BJ (cell line): ENCODE measurements at regions not wholly inside any gene's neighbourhood (a gene's known extent, or its start where the extent isn't known, plus 50 kb on each side); places are given as distances from the start of the nearest gene placed in this dataset.
A peak's percentile ranks its signal among the peaks of the same experiment; 100 is the strongest.

Source experiments
- CTCF ChIA-PET: fragments of 350-600 bp; formaldehyde crosslinking; extraction: SDS; loops from one replicate; lab custom pipeline; 2021; ENCODE audit warnings: antibody characterized with exemption, inconsistent platforms; lab: Yijun Ruan, JAX
- POLR2A ChIA-PET: fragments of 300-600 bp; sonication (Branson Sonifier 250); formaldehyde crosslinking; extraction: SDS; loops from one replicate; lab custom pipeline; 2021; ENCODE audit warnings: antibody characterized with exemption; lab: Charles Lee
- DNase-seq: peaks from one replicate; pipeline ENCODE4 v3.0.0-alpha.2; 2011; ENCODE audit warnings: low read depth
- H3K27me3 ChIP-seq: 2 replicates; pipeline ENCODE4 v1.6.0; 2011; ENCODE audit warnings: low read length; ENCODE audit not compliant: control insufficient read depth, insufficient read depth
- H3K36me3 ChIP-seq: 2 replicates; pipeline ENCODE4 v1.5.1; 2011; ENCODE audit warnings: low read length; ENCODE audit not compliant: control insufficient read depth, insufficient read depth
- H3K4me3 ChIP-seq: 2 replicates; pipeline ENCODE4 v1.5.1; 2011; ENCODE audit warnings: low read depth, mild to moderate bottlenecking, control low read depth, low read length
- CTCF ChIP-seq: IDR thresholded peaks from 2 replicates; pipeline ENCODE4 v1.5.1; 2011; ENCODE audit warnings: low read depth, mild to moderate bottlenecking, control low read depth, inconsistent platforms, low read length, moderate library complexity; ENCODE audit not compliant: insufficient read depth

GRCh38 chr2:66867063-66867441 lies 432.1 kb downstream of the MEIS1 start:
- POLR2A ChIA-PET, result interaction anchor here (0.5 kb wide), 1 partner anchor 790 kb away, joined by 3 read pairs; no protein-coding TSS in a partner anchor
- Histone ChIP-seq H3K27me3 (no peaks in the 10 kb centered on the region), H3K36me3 (no peaks in the 10 kb centered on the region), H3K4me3 (no peak overlapping the region)
- CTCF ChIA-PET, result interaction anchor here (0.8 to 1.1 kb wide), 2 partner anchors 21 to 367 kb away, joined by 3 to 4 read pairs; no protein-coding TSS in a partner anchor
- DNase-seq, result no peak
- TF ChIP-seq CTCF, result no peak

GRCh38 chr2:66869076-66869475 lies 434.2 kb downstream of the MEIS1 start:
- Histone ChIP-seq H3K36me3 (no peaks in the 10 kb centered on the region), H3K4me3 (no peak overlapping the region), H3K27me3 (no peaks in the 10 kb centered on the region)
- peak; percentile 55 for DNase-seq
- TF ChIP-seq CTCF, result no peak
- ChIA-PET POLR2A (no interaction called here), CTCF (no interaction called here)

- no peak overlapping the region for H3K4me3 ChIP-seq
- no peak for DNase-seq
- H3K36me3 ChIP-seq, result no peaks in the 10 kb centered on the region
- no peak for TF ChIP-seq CTCF
- no peaks in the 10 kb centered on the region for H3K27me3 ChIP-seq
- POLR2A ChIA-PET, result no interaction called here
- CTCF ChIA-PET, result interaction anchor here (1.3 kb wide), 1 partner anchor 364 kb away, joined by 3 read pairs; no protein-coding TSS in a partner anchor
These were observed 437.4 kb downstream of the MEIS1 start for GRCh38 chr2:66872081-66872985.

GRCh38 chr2:66872986-66873754 lies 438.2 kb downstream of the MEIS1 start:
- ChIA-PET POLR2A (no interaction called here), CTCF (interaction anchor here (1.3 to 1.6 kb wide), 2 partner anchors 11 to 364 kb away, joined by 3 read pairs; no protein-coding TSS in a partner anchor)
- no peak overlapping the region for H3K4me3 ChIP-seq
- H3K27me3 ChIP-seq, result no peaks in the 10 kb centered on the region
- DNase-seq, result no peak
- no peaks in the 10 kb centered on the region for H3K36me3 ChIP-seq
- no peak for TF ChIP-seq CTCF

GRCh38 chr2:66874411-66874810 lies 439.5 kb downstream of the MEIS1 start:
- ChIA-PET CTCF (interaction anchor here (1.6 to 1.9 kb wide), 3 partner anchors 12 to 360 kb away, joined by 3 to 4 read pairs (median 3); no protein-coding TSS in a partner anchor), POLR2A (interaction anchor here (0.7 kb wide), 1 partner anchor 23 kb away, joined by 3 read pairs; no protein-coding TSS in a partner anchor)
- Histone ChIP-seq H3K4me3 (no peak overlapping the region), H3K27me3 (no peaks in the 10 kb centered on the region), H3K36me3 (no peaks in the 10 kb centered on the region)
- no peak for TF ChIP-seq CTCF
- peak; percentile 59 for DNase-seq
